ENCODE measurements at regions not wholly inside any gene's neighbourhood (a gene's known extent, or its start where the extent isn't known, plus 50 kb on each side); places are given as distances from the start of the nearest gene placed in this dataset.

DNA sequence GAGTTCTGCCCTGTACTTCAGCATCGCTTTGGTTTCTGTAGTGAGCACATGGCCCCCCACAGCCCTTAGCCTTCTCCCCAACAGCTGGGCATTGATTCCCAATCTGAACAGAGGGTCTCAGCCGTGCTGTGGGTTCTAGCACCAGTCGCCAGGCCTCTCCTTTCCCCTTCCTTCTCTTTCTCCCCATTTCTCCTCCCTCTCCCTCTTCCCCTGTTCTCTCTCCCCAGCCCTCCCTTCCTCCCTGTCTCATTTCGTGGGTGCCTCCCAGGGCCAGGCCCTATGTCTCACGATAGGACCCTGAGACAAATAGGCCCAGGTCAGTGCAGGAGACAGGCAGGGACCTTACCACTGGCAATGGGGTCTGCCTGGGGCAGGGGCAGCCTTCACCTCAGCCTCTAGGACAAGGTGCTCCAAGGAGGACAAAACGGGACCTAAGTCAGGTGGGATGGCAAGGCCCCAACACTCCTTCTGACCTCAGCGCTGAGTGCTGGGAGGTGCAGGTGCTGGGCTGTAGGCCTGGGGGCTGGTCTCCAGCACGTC is 143.4 kb upstream of the GPC1 start:
- TF ChIP-seq GATA2 (IDR thresholded peaks at IDR 0.05; ENCODE audit: low read depth, low read length) (no peak), GATA3 (IDR thresholded peaks at IDR 0.05; ENCODE audit: low read depth, low read length) (no peak)

DNA sequence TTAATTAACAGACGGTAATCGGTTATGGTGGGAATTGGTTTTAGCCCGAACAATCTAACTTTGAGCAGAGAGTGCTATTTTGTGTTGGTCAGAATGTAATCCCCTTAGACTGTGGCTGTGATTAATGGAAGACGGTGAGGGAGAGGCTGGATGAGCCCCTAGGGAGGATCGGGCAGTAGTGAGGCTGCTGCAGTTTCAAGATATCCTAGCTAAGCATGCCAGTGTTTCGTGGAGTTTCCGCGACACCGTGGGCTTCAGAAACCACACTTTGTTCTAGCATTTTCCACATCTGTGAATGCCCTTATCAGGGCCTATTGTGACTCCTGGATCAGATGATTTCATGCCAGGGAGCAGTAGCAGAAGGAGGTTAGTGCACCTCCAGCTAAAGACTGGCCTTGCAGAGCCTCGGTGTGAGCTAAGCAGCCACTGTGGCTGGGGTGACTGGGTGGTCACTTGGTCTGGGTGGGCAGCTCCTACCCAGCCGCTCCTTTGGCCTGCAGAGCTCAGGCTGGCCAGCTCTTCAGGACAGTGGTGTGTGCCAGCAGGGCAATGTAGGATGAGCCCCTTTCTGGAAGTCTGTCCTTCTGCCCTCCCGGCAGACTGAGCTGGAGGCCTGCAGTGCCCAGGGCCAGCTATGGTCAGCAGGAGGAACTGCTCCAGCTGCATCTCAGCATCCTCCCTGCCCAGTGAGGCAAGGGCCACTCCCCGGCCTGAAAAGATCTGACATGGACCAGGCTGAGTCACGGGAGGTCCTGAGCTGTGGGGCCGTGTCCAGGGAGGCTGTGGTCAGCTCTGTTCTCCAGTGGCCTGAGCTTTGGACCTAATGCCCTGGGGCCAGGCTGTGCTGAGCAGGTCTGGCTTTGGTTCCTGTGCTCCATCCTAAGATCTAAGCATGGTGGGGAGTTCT is 142.6 kb upstream of the GPC1 start:
- TF ChIP-seq GATA3 (IDR thresholded peaks at IDR 0.05; ENCODE audit: low read depth, low read length): no peak
- TF ChIP-seq GATA2 (IDR thresholded peaks at IDR 0.05; ENCODE audit: low read depth, low read length): no peak

DNA sequence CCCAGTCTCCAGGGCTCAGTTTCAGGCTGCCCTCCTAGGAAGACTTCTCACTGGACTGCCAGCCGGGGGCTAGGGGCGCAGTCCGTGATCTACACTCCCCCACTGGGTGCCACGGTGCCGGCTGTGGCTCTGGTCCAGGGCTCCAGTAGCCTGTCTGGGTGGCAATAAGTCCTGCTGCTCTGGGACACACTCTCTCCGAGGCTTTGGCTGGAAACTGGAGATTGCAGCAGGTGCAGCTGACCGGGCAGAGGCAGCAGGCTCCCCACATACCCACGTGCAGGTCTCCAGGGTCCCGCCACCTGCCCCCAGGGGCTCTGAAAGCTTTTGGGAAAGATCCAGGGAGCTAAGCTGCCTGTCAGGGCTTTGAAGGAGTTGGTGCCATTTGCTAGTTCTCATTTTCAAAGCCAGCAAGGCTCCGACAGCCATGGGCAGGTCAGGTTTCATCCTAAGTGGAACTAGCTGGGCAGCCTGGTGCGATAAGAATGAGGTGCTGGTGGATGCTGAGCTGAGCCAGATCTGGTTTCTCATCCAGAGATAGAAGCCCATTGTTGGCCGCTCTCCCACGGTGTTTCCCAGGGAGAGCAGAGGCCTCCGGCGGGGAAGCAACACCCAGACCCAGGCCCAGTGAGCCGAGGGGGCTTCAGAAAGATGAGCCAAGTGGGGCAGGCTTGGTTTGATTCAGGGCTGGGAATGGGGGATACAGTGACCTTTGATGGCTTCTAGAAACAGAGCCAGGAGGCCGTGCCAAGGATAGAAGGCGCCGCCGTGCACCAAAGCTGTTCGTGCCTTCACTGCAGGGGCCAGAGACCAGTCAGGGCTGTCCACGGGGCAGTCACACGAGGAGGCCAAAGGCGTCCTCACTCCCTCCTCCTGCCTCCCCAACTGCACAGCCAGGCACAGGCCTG is 141.7 kb upstream of the GPC1 start:
- TF ChIP-seq GATA3 (IDR thresholded peaks at IDR 0.05; ENCODE audit: low read depth, low read length) (no peak), GATA2 (IDR thresholded peaks at IDR 0.05; ENCODE audit: low read depth, low read length) (no peak)

DNA sequence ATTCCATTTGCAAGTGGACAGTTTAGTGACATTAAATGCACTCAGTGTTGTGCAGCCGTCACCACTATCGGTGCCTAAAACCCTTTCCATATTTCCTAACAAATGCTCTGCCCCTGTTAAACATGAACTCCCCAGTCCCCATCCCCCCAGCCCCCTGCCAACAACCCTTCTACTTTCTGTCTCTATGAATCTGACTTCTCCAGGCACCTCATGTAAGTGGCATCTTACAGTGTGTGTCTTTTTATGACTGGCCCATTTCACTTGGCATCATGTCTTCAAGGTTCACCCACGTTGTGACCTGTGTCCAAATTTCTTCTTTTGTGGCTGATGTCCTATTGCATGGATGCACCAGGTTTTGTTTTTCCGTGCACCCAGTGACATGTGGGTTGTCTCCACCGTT is 140.9 kb upstream of the GPC1 start:
- no peak for TF ChIP-seq GATA3 (IDR thresholded peaks at IDR 0.05; ENCODE audit: low read depth, low read length)
- TF ChIP-seq GATA2 (IDR thresholded peaks at IDR 0.05; ENCODE audit: low read depth, low read length): no peak

DNA sequence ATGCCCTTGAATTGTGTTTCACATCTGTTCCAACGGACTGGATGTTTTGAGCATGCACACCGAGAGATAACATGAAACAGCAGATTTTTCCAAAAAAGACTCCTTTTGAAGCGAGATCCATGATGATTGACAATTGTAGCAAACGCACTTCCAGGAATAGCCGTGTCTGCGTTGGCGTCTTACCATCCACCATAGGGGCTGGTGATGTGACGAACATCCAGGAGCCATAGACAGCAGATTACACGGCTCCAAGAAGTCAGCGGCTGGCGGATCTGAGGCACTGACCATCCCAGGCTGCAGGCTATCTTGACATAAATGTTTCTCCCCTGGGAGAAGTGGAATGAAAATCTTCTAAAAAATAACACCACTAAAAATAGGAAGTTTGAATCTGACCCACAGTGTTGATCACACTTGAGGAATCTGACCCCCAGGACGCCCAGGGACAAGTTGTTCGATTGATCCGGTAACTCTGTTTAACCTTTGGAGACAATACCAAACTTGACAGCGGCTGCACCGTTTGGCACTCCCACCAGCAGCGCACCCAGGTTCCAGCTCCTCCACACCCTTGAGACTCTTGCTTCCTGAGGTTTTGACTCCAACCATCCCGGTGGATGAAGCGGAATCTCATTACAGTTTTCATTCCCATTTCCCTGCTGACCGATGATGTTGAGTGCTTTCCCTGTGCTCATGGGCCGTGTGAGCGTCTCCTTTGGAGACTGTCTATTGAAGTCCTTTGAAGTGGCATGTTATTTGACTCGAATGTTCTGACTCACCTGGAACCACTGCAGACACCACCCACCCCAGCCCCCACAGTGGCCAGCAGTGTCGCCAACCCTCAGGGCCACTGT is 140.0 kb upstream of the GPC1 start:
- TF ChIP-seq GATA3 (IDR thresholded peaks at IDR 0.05; ENCODE audit: low read depth, low read length) (no peak), GATA2 (IDR thresholded peaks at IDR 0.05; ENCODE audit: low read depth, low read length) (no peak)

DNA sequence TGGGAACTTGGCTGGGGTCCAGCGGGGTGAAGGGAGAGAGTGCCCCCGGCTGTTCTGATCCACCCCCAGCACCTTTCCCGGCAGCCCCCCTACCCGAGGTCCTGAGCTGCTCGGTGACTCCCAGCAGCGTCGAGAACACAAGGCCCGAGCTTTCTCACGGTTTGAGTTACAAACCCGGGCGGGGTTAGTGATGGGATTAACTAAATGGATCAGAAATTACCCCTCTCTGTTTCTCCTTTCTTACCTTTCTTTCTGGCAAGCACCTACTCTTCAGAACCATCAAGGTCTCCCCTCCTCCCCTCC is 139.4 kb upstream of the GPC1 start:
- no peak for TF ChIP-seq GATA2 (IDR thresholded peaks at IDR 0.05; ENCODE audit: low read depth, low read length)
- no peak for TF ChIP-seq GATA3 (IDR thresholded peaks at IDR 0.05; ENCODE audit: low read depth, low read length)

DNA sequence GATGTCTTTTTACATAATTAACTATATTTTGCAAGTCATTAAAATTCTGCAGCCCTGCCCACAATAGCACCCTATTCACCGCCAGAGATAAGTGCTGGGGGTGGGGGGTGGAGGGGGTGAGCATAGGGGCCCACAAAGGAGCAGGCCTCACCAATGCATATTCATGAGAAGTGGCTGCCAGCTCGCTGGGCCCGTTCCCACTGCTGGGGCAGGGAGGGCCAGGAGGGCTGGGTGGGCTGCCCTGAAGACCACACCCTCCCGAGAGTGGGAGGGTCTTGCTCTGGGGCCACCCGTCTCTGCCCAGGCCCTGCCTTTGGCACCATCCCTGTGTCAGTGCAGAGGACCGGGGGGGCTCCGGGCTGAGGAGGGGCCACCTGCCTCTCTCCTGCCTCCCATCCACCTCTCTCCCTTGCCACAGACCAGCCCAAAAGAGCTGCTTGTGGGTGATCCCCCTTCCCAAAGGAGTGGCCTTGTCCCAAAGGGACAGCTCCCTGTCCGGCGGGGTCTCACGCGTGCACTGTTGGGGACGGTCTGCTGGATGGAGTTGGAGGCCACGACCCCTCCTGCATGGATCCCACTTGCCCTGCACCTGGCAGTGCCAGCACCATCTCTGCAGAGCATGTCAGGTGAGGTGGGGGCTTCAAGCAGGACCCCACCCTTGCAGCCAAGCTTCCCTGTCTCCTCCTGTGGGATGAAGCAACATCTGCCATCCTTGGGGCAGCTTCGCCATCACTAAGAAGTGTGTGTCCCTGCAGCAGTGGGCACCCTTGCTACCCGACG is 138.8 kb upstream of the GPC1 start:
- TF ChIP-seq GATA2 (IDR thresholded peaks at IDR 0.05; ENCODE audit: low read depth, low read length): no peak
- no peak for TF ChIP-seq GATA3 (IDR thresholded peaks at IDR 0.05; ENCODE audit: low read depth, low read length)

DNA sequence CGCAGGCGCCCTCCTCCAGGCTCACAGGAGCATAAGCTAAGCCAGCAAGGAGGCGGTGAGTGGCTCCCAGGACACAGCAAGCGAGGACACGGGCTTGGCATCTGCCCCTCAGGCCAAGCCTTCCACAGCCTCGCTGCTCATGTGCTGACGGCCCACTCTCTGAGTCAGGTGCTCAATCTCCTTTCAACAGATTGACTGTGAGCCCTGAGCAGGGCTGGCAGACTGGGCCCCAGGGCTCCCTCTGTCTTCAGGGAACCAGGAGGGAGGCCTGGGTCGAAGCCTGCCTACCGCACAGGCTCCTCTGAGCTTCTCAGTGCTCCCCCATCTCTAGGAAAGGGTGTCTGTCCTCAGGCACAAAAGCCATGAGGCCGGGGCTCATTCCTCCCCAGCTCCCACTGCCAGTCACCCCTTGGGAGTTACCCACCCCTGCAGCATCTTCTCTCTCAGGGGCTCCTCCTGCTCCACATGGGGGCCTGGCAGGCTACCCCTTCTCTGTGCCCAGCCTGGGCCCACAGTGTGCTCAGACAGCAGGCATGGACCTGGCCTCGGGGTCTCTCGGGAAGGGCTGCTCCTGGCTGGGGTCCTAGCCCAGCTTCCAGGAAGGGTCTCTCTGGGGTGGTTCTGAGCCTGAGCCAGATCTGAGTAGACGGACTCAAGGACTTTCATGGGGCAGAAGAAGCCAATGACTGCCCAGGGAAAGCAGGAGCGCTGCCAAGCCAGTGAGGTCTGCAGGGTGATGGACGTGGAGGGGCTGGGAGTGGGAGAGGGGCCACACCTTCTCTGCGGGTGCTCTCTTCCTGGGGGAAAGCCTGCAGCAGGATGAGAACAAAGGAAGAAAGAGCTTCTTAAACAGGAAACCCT is 138.0 kb upstream of the GPC1 start:
- TF ChIP-seq GATA3 (IDR thresholded peaks at IDR 0.05; ENCODE audit: low read depth, low read length): no peak
- no peak for TF ChIP-seq GATA2 (IDR thresholded peaks at IDR 0.05; ENCODE audit: low read depth, low read length)

DNA sequence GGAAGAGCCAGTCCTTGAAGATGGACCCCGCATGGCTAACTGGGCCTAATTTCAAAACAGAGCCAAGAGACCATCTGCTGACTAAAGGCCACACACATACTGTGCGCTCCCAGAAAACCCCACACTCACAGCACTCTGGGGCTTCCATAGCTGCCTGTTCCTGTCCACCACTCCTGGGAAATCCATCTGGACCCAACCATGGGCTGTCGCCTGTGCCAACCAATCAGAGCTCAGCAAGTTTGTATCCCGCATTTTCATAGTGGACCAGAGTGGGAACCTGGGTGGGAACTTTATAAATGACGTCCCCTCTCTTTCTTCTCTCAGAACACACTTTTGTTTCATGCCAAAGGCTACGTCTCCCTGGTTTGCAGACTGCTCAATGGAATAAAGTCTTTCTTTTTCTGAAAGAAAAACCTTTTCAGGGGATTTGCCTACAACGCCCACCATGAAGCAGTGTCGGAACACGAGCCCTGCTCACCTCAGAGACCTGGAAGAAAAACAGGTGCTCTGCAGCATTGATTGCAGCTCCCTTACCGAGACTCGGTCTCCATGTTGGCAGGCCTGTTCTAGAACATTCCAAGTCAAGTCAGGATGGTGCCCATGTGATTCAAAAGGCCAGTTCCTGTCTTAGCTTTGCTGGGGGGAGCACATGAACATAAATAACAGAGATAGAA is 137.2 kb upstream of the GPC1 start:
- TF ChIP-seq GATA2 (IDR thresholded peaks at IDR 0.05; ENCODE audit: low read depth, low read length): no peak
- TF ChIP-seq GATA3 (IDR thresholded peaks at IDR 0.05; ENCODE audit: low read depth, low read length): no peak

DNA sequence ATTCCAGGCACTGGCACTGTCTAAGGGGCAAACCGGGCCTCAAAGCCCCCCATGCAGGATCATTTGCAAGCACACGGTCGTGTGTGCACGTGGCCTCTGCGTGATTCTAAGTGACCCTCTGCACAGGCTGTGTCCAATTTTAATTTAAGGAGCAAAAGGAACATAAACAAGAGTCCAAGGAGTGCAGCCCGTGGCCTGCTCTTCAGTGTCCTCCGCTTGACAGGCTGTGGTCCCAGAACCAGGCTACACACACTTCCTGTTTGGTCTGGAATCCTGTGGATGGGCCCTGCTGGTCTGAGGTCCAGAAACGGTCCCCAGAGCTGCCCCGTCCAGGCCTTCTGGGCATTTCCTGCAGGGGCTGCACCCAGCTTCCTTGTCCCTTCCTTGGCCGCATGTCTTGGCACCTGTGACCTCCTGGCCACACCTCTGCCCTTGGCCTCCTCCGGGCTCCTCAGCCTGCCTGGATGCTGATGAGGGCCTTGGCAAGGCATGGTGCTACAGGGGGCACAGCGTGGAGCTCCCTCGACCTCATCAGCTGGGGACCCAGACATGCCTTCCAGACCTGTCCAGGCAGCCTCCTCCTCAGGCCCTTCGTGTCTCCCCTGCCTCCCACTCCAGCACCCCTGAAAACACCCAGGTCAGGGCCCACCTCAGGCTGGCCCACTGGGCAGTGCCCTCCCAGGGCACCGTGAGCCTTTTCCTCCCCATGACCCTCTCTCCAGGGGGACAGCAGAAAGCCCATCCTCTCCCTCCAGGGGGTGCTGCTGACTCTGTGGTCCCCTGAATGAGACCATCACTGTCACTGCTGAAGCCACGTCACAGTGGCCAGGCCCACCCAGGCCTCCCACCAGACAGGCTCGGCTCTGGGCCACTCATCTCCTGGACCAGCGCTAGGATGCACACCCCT is 136.4 kb upstream of the GPC1 start:
- no peak for TF ChIP-seq GATA2 (IDR thresholded peaks at IDR 0.05; ENCODE audit: low read depth, low read length)
- TF ChIP-seq GATA3 (IDR thresholded peaks at IDR 0.05; ENCODE audit: low read depth, low read length): no peak

DNA sequence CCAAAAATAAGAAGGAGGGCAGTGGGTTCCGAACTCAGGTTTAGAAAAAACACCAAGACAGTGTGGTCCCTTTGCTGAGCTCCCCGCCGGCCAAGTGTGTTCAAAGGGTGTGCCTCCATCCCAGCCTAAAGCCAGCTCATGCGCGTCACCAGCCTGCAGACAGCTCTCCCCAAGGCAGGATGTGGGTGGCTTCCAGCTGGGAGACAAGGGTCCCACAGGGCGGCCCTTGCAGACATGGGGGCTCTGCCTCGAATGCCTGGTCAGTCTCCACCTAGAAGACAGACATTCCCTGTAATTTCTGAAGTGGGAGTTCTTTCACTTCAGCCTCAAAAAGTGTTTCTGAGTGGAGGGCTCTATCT is 135.8 kb upstream of the GPC1 start:
- TF ChIP-seq GATA3 (IDR thresholded peaks at IDR 0.05; ENCODE audit: low read depth, low read length) (no peak), GATA2 (IDR thresholded peaks at IDR 0.05; ENCODE audit: low read depth, low read length) (no peak)

Data from SH-SY5Y (cell line).